K562 (cell line): ENCODE measurements at regions not wholly inside any gene's neighbourhood (a gene's known extent, or its start where the extent isn't known, plus 50 kb on each side); places are given as distances from the start of the nearest gene placed in this dataset.

Experiments used
- ATAC-seq: fragments of 200-7000 bp; cut with Tn5 transposase; 3 replicates; pipeline ENCODE4 v1.9.1; 2020; ENCODE audit warnings: moderate library complexity
- BruUV-seq: library from RNA; stranded (reverse); fragments of 400-500 nt; replicated peaks from 2 replicates; lab custom pipeline; 2021; lab: Mats Ljungman, UMichigan
- CTCF ChIA-PET: fragments of 300-600 bp; formaldehyde crosslinking; extraction: SDS; loops from one replicate; lab custom pipeline; 2021; ENCODE audit warnings: low intra/inter-chr PET ratio; lab: Yijun Ruan, JAX
- POLR2A ChIA-PET: fragments of 300-600, 350-650 bp; sonication (Branson Sonifier 250); formaldehyde crosslinking; extraction: SDS; loops from one replicate; lab custom pipeline; 2021; ENCODE audit warnings: antibody characterized with exemption, inconsistent platforms; lab: Yijun Ruan, JAX
- DNase-seq, 4 experiments: peaks; one replicate each; pipeline versions ENCODE4 v3.0.0 to v3.0.0-alpha.2; 2011 to 2018; ENCODE audit warnings: low spot score in 3 of 4, mixed read lengths in 3 of 4; ENCODE audit errors: extremely low read depth in 1 of 4
- FAIRE-seq: peaks from 2 replicates; lab custom pipeline; 2011; peaks lifted over from hg19 to GRCh38; lab: Jason Lieb, UNC
- H2AFZ ChIP-seq: 2 replicates; pipeline ENCODE4 v1.6.0; 2011; ENCODE audit warnings: low read depth, low read length, control low read depth, inconsistent platforms
- H3K27ac ChIP-seq: fragments of 200-600 bp; 3 replicates; pipeline ENCODE4 v1.8.0; 2011; ENCODE audit warnings: low read depth, mild to moderate bottlenecking, control low read depth, inconsistent platforms, low read length, moderate library complexity, mixed read lengths; ENCODE audit errors: extremely low read depth
- H3K27me3 ChIP-seq, 2 experiments: fragments of 300-600 bp in 1 of 2; 2 replicates in 1 of 2; 3 replicates in 1 of 2; pipeline versions ENCODE4 v1.6.0 to v1.8.0; 2011; ENCODE audit warnings: inconsistent platforms in 2 of 2, low read length in 2 of 2, mild to moderate bottlenecking in 1 of 2, mixed read lengths in 1 of 2, moderate library complexity in 1 of 2; ENCODE audit not compliant: control insufficient read depth in 2 of 2, insufficient read depth in 2 of 2
- H3K36me3 ChIP-seq: fragments of 300-600 bp; 3 replicates; pipeline ENCODE4 v1.8.0; 2011; ENCODE audit warnings: mild to moderate bottlenecking, low read length, inconsistent platforms; ENCODE audit not compliant: control insufficient read depth, insufficient read depth
- H3K4me1 ChIP-seq, 2 experiments: fragments of 200-600 bp in 1 of 2; replicated peaks in 1 of 2; 2 replicates in 1 of 2; 3 replicates in 1 of 2; pipeline versions ENCODE4 v1.5.1 to v1.8.0; 2011; ENCODE audit warnings: inconsistent platforms in 2 of 2, low read length in 2 of 2, mild to moderate bottlenecking in 1 of 2, mixed read lengths in 1 of 2, moderate library complexity in 1 of 2; ENCODE audit not compliant: control insufficient read depth in 2 of 2, insufficient read depth in 2 of 2
- H3K4me2 ChIP-seq: 2 replicates; pipeline ENCODE4 v1.6.1; 2011; ENCODE audit warnings: low read length, control low read depth, inconsistent platforms, mixed read lengths; ENCODE audit not compliant: insufficient read depth
- H3K4me3 ChIP-seq: fragments of 200-600 bp; sonication (generic), shearing (Covaris generic); 2 replicates; pipeline ENCODE4 v1.5.1; 2016; ENCODE audit warnings: control low read depth, inconsistent platforms
- H3K79me2 ChIP-seq: fragments of 200-600 bp; 3 replicates; pipeline ENCODE4 v1.8.0; 2011; ENCODE audit warnings: low read length, inconsistent platforms; ENCODE audit not compliant: control insufficient read depth, insufficient read depth
- H3K9ac ChIP-seq, 2 experiments: 2 replicates each; pipeline versions ENCODE4 v1.6.0 to v1.6.1; 2011; ENCODE audit warnings: low read depth in 2 of 2, low read length in 2 of 2, control low read depth in 1 of 2, inconsistent platforms in 1 of 2, mild to moderate bottlenecking in 1 of 2, mixed read lengths in 1 of 2; ENCODE audit not compliant: insufficient read depth in 1 of 2
- H3K9me1 ChIP-seq: one replicate; pipeline ENCODE4 v1.6.0; 2011; ENCODE audit warnings: inconsistent platforms, mild to moderate bottlenecking, low read length, moderate library complexity; ENCODE audit not compliant: control insufficient read depth, insufficient read depth
- H3K9me3 ChIP-seq: replicated peaks from 2 replicates; pipeline ENCODE4 v1.5.1; 2011; ENCODE audit warnings: low read depth, low read length, inconsistent platforms; ENCODE audit not compliant: control insufficient read depth, insufficient read depth
- H4K20me1 ChIP-seq: replicated peaks from 2 replicates; pipeline ENCODE4 v1.6.1; 2011; ENCODE audit warnings: low read length, inconsistent platforms, mixed read lengths; ENCODE audit not compliant: control insufficient read depth, insufficient read depth
- ARNT ChIP-seq, 2 experiments: fragments of 450-650 bp; IDR thresholded peaks; 2 replicates each; pipeline ENCODE4 v1.6.1; 2016; ENCODE audit warnings: mild to moderate bottlenecking in 1 of 2
- CHD1 ChIP-seq: fragments of 200-600 bp; sonication (generic); IDR thresholded peaks from one replicate; pipeline ENCODE4 v1.6.1; 2012; ENCODE audit warnings: mild to moderate bottlenecking, moderate library complexity, low read length, inconsistent platforms
- HEY1 ChIP-seq: fragments of 250-450 bp; sonication (Bioruptor Pico); IDR thresholded peaks from 2 replicates; pipeline ENCODE4 v1.5.0; 2020; ENCODE audit warnings: mild to moderate bottlenecking, moderate library complexity, borderline replicate concordance
- MGA ChIP-seq: fragments of 450-650 bp; IDR thresholded peaks from 2 replicates; pipeline ENCODE4 v1.6.1; 2016; ENCODE audit warnings: mild to moderate bottlenecking, moderate library complexity
- NCOA4 ChIP-seq: fragments of 450-650 bp; IDR thresholded peaks from 2 replicates; pipeline ENCODE4 v1.6.1; 2018; ENCODE audit warnings: mild to moderate bottlenecking; ENCODE audit not compliant: partially characterized antibody
- NR2C1 ChIP-seq, 2 experiments: fragments of 450-650 bp; IDR thresholded peaks; 2 replicates each; pipeline ENCODE4 v1.6.1; 2017; ENCODE audit warnings: mild to moderate bottlenecking in 2 of 2, antibody characterized with exemption in 1 of 2, inconsistent platforms in 1 of 2, missing compliant biosample characterization in 1 of 2, missing genetic modification characterization in 1 of 2
- RBM15 ChIP-seq: fragments of 200-400 bp; formaldehyde crosslinking; IDR thresholded peaks from 2 replicates; pipeline ENCODE4 v1.6.1; 2018; ENCODE audit warnings: mild to moderate bottlenecking, low read length, moderate library complexity; ENCODE audit not compliant: insufficient read depth
- SLC30A9 ChIP-seq: fragments of 250-450 bp; sonication (Bioruptor Pico); IDR thresholded peaks from 2 replicates; pipeline ENCODE4 v1.8.0; 2022; ENCODE audit warnings: mild to moderate bottlenecking, moderate library complexity
- SNAPC5 ChIP-seq: fragments of 250-450 bp; sonication (Bioruptor Pico); IDR thresholded peaks from 2 replicates; pipeline ENCODE4 v1.8.0; 2021; ENCODE audit warnings: moderate library complexity, mild to moderate bottlenecking, inconsistent platforms
- ZFP36 ChIP-seq: fragments of 150-350 bp; IDR thresholded peaks from 2 replicates; pipeline ENCODE4 v1.6.1; 2018; ENCODE audit warnings: low read length, low read depth; ENCODE audit not compliant: partially characterized antibody
- ZNF143 ChIP-seq: sonication (generic); formaldehyde crosslinking; IDR thresholded peaks from 2 replicates; pipeline ENCODE4 v1.9.0; 2022; ENCODE audit warnings: mild to moderate bottlenecking, missing genetic modification reagents
- WGBS: fragments of 100-300 bp; shearing (Covaris generic); methylation state at CpG from one replicate; pipeline ENCODE4 v1.1.6; 2016; ENCODE audit warnings: low coverage, mixed read lengths; ENCODE audit not compliant: insufficient coverage; ENCODE audit errors: missing lambda C conversion rate; 5-methylcytosine and 5-hydroxymethylcytosine counted together
- in situ Hi-C: fragments of 300-500 bp; cut with MboI; formaldehyde crosslinking; loops from 4 replicates; pipeline ENCODE4 v1.15.0; 2018; ENCODE audit warnings: inconsistent platforms, mixed read lengths
- intact Hi-C: fragments of 100-400 bp; cut with micrococcal nuclease; formaldehyde crosslinking; loops from 2 replicates; pipeline ENCODE4 v1.14.2; 2022

- BruUV-seq = no TSS peak
- H3K9me1 ChIP-seq = no peaks in the 10 kb centered on the region
- TF ChIP-seq SNAPC5 (CRISPR knock-in tag) = no peak
- no peak for TF ChIP-seq RBM15
- TF ChIP-seq SLC30A9 = no peak
- no peak for TF ChIP-seq MGA
- TF ChIP-seq CHD1 = no peak
- no peak for TF ChIP-seq HEY1
- no peak for TF ChIP-seq NCOA4
- no peak for TF ChIP-seq ARNT (IDR thresholded peaks at IDR 0.05)
- TF ChIP-seq NR2C1 (IDR thresholded peaks at IDR 0.05) = no peak
- TF ChIP-seq NR2C1 (tag; IDR thresholded peaks at IDR 0.05) = no peak
- TF ChIP-seq ZFP36 = no peak
- no peak for TF ChIP-seq ZNF143 (CRISPR knock-in tag)
Measured at GRCh38 chr2:9089831-9090230, 86.3 kb upstream of the MBOAT2 start.

More at GRCh38 chr2:9089831-9090230, 86.3 kb upstream of the MBOAT2 start:
- in situ Hi-C loops (no loop called here), intact Hi-C loops (no loop called here)
- POLR2A ChIA-PET = no interaction called here
- no peak for ATAC-seq
- H3K4me1 ChIP-seq = peaks cover 0 to 6% of the 10 kb centered on the region in 2 experiments; a peak in 2 of 5 replicates
- no peaks in the 10 kb centered on the region for H3K79me2 ChIP-seq
- H2AFZ ChIP-seq = no peak overlapping the region
- H3K9ac ChIP-seq = no peak overlapping the region
- H4K20me1 ChIP-seq = no peaks in the 10 kb centered on the region
- no peak overlapping the region for H3K4me2 ChIP-seq
- no peaks in the 10 kb centered on the region for H3K36me3 ChIP-seq
- H3K27ac ChIP-seq = no peak overlapping the region
- no peak for DNase-seq
- H3K9me3 ChIP-seq = no peaks in the 10 kb centered on the region
- no peak for FAIRE-seq
- whole genome bisulfite sequencing = 67% methylated on average over 5 of the region's 5 CpGs
- H3K4me3 ChIP-seq = no peak overlapping the region
- H3K27me3 ChIP-seq = no peaks in the 10 kb centered on the region
- CTCF ChIA-PET = no interaction called here
